HG02852 (cell line): ENCODE measurements at regions not wholly inside any gene's neighbourhood (a gene's known extent, or its start where the extent isn't known, plus 50 kb on each side); places are given as distances from the start of the nearest gene placed in this dataset.
"Not testable (repeated sequence)": the region's sequence is repeated elsewhere in the genome, so short reads cannot be mapped to it uniquely, and the experiment has no call there.

Source experiments
- ATAC-seq: cut with Tn5 transposase; IDR thresholded peaks from one replicate; pipeline ENCODE4 v1.9.1; 2021; ENCODE audit warnings: mild to moderate bottlenecking, moderate library complexity; ENCODE audit not compliant: unreplicated experiment

GRCh38 chr7:20519645-20520044 is 95.8 kb upstream of the ABCB5 start:
- no peak for ATAC-seq

GRCh38 chr7:20520530-20520929 is 94.9 kb upstream of the ABCB5 start:
- ATAC-seq = no peak

- no peak for ATAC-seq
Measured at GRCh38 chr7:20521243-20521642, 94.2 kb upstream of the ABCB5 start.

- no peak for ATAC-seq
Measured at GRCh38 chr7:20529260-20529659, 86.2 kb upstream of the ABCB5 start.

GRCh38 chr7:20532890-20533289 is 82.6 kb upstream of the ABCB5 start:
- no peak for ATAC-seq

GRCh38 chr7:20534543-20534942 is 80.9 kb upstream of the ABCB5 start:
- ATAC-seq = no peak

GRCh38 chr7:20535541-20535940 is 79.9 kb upstream of the ABCB5 start:
- ATAC-seq = no peak

- no peak for ATAC-seq
Measured at GRCh38 chr7:20539201-20539600, 76.3 kb upstream of the ABCB5 start.

- ATAC-seq = peak; percentile 79
Measured at GRCh38 chr7:20541608-20542349, 73.7 kb upstream of the ABCB5 start.

GRCh38 chr7:20542594-20542993 is 72.9 kb upstream of the ABCB5 start:
- ATAC-seq = no peak

GRCh38 chr7:20543500-20543899 is 72.0 kb upstream of the ABCB5 start:
- ATAC-seq = no peak

- ATAC-seq = no peak
Measured at GRCh38 chr7:20545016-20545415, 70.5 kb upstream of the ABCB5 start.

- not testable (repeated sequence) for ATAC-seq
Measured at GRCh38 chr7:20546958-20547357, 68.5 kb upstream of the ABCB5 start.

- no peak for ATAC-seq
Measured at GRCh38 chr7:20554072-20554471, 61.4 kb upstream of the ABCB5 start.

- ATAC-seq = no peak
Measured at GRCh38 chr7:20556091-20556490, 59.4 kb upstream of the ABCB5 start.

- ATAC-seq = no peak
Measured at GRCh38 chr7:20557116-20557515, 58.4 kb upstream of the ABCB5 start.

- no peak for ATAC-seq
Measured at GRCh38 chr7:20558963-20559716, 56.3 kb upstream of the ABCB5 start.

GRCh38 chr7:20559883-20560282 is 55.6 kb upstream of the ABCB5 start:
- no peak for ATAC-seq

- no peak for ATAC-seq
Measured at GRCh38 chr7:20560325-20561180, 54.9 kb upstream of the ABCB5 start.

GRCh38 chr7:20561466-20561865 is 54.0 kb upstream of the ABCB5 start:
- ATAC-seq = no peak

- ATAC-seq = no peak
Measured at GRCh38 chr7:20561908-20562307, 53.6 kb upstream of the ABCB5 start.
